Thyroid gland (tissue), 4 donors: ENCODE measurements at regions not wholly inside any gene's neighbourhood (a gene's known extent, or its start where the extent isn't known, plus 50 kb on each side); places are given as distances from the start of the nearest gene placed in this dataset.

Experiments
- DNase-seq, 2 donors: peaks; one replicate each; pipeline ENCODE4 v3.0.0-alpha.2; 2019
- H3K27ac ChIP-seq, 3 donors: fragments of 200-600 bp; sonication (generic); 1 replicate in 2 of 3; 2 replicates in 1 of 3; pipeline ENCODE4 v1.5.1; 2016 to 2019; ENCODE audit warnings: mild to moderate bottlenecking in 1 of 3, moderate library complexity in 1 of 3
- H3K27me3 ChIP-seq: fragments of 200-600 bp; sonication (generic); one replicate; pipeline ENCODE4 v1.5.1; 2019
- H3K36me3 ChIP-seq, 2 donors: fragments of 200-600 bp; sonication (generic); one replicate each; pipeline ENCODE4 v1.5.1; 2016 to 2019
- H3K4me1 ChIP-seq, 2 donors: fragments of 200-600 bp; sonication (generic); one replicate each; pipeline ENCODE4 v1.5.1; 2017 to 2019
- H3K4me3 ChIP-seq, 3 donors: fragments of 200-600 bp; sonication (generic); replicated peaks in 1 of 3; 1 replicate in 2 of 3; 2 replicates in 1 of 3; pipeline ENCODE4 v1.5.1; 2016; ENCODE audit warnings: mild to moderate bottlenecking in 1 of 3
- H3K9me3 ChIP-seq: fragments of 200-600 bp; sonication (generic); one replicate; pipeline ENCODE4 v1.5.1; 2017
- POLR2A ChIP-seq, 2 donors: fragments of 450-650 bp; IDR thresholded peaks; one replicate each; pipeline ENCODE4 v1.6.1; 2017; ENCODE audit warnings: antibody characterized with exemption in 2 of 2, mild to moderate bottlenecking in 2 of 2, moderate library complexity in 1 of 2
- whole genome bisulfite sequencing, 2 donors: methylation state at CpG; one replicate each; pipeline ENCODE4 v1.1.5; 2017; 5-methylcytosine and 5-hydroxymethylcytosine counted together
- intact Hi-C: fragments of 100-400 bp; cut with DNase I; formaldehyde crosslinking; loops from one replicate; pipeline ENCODE4 v1.15.1; 2023
- TF ChIP-seq, protein P1 (sequence below), 6 experiments: fragments of 200-600 bp in 3 of 6; fragments of 450-650 bp in 3 of 6; sonication (generic) in 3 of 6; IDR thresholded peaks; one replicate each; pipeline ENCODE4 v1.5.1; 2016 to 2019; ENCODE audit warnings: antibody characterized with exemption in 6 of 6, mild to moderate bottlenecking in 2 of 6, inconsistent platforms in 1 of 6, moderate library complexity in 1 of 6

DNA sequence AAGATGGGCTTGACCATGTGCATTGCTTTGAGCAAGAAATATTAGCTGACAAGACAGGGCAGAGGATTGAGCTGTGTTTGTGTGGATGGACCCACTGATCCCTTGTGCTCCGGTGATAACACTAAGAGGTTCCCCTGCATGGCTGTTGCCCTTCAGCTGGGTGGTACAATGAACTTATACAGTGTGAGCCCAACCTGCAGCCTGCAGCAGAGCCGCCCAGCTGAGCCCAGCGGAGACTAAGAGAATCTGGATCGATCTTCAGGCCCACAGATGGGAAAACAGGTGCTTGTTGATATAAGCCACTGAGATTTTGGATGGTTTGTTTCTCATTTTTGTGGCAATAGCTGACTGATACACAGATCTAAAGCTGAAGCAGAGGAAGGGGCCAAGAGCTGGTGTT is 177.4 kb upstream of the SYT13 start:
- intact Hi-C loops: no loop called here
- H3K27me3 ChIP-seq: no peaks in the 10 kb centered on the region
- H3K27ac ChIP-seq: no peak overlapping the region
- no peaks in the 10 kb centered on the region for H3K9me3 ChIP-seq
- no peaks in the 10 kb centered on the region for H3K4me1 ChIP-seq
- no peak overlapping the region for H3K4me3 ChIP-seq
- no peaks in the 10 kb centered on the region for H3K36me3 ChIP-seq
- no peak for DNase-seq
- TF ChIP-seq, protein P1, sequence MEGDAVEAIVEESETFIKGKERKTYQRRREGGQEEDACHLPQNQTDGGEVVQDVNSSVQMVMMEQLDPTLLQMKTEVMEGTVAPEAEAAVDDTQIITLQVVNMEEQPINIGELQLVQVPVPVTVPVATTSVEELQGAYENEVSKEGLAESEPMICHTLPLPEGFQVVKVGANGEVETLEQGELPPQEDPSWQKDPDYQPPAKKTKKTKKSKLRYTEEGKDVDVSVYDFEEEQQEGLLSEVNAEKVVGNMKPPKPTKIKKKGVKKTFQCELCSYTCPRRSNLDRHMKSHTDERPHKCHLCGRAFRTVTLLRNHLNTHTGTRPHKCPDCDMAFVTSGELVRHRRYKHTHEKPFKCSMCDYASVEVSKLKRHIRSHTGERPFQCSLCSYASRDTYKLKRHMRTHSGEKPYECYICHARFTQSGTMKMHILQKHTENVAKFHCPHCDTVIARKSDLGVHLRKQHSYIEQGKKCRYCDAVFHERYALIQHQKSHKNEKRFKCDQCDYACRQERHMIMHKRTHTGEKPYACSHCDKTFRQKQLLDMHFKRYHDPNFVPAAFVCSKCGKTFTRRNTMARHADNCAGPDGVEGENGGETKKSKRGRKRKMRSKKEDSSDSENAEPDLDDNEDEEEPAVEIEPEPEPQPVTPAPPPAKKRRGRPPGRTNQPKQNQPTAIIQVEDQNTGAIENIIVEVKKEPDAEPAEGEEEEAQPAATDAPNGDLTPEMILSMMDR (IDR thresholded peaks at IDR 0.05): no peak
- TF ChIP-seq POLR2A (IDR thresholded peaks at IDR 0.05): no peak
- 84 to 95% methylated on average over 4 of the region's 4 CpGs for WGBS, 2 donors

GRCh38 chr11:45461514-45461913 is 175.4 kb upstream of the SYT13 start:
- DNase-seq: no peak
- H3K36me3 ChIP-seq: no peaks in the 10 kb centered on the region
- intact Hi-C loops: no loop called here
- no peaks in the 10 kb centered on the region for H3K9me3 ChIP-seq
- TF ChIP-seq POLR2A (IDR thresholded peaks at IDR 0.05): no peak
- TF ChIP-seq, protein P1 (IDR thresholded peaks at IDR 0.05): no peak
- H3K27ac ChIP-seq: no peak overlapping the region
- 50 to 67% methylated on average over 2 of the region's 2 CpGs for WGBS, 2 donors
- no peak overlapping the region for H3K4me3 ChIP-seq
- H3K4me1 ChIP-seq: no peaks in the 10 kb centered on the region
- no peaks in the 10 kb centered on the region for H3K27me3 ChIP-seq

DNA sequence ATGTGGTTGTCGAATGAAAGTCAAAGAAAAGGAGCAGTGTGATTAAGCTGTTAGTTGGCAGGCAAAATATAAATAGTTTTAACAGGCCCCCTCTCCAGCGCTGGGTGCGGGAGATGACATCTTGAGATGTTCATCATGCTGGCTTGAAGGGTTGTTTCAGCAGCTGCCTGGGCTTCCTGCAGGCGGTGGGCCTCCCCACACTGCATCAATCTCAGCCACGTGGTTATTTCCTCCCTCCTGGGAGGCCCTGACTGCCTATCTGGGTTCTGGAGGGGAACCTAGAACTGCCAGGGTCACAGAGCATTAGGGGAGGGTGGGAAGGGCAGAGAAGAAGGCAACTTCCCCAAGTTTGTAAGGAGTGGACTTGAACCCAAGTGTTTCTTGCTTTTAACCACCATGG is 173.3 kb upstream of the SYT13 start:
- intact Hi-C loops: no loop called here
- H3K4me3 ChIP-seq: no peak overlapping the region
- H3K9me3 ChIP-seq: no peaks in the 10 kb centered on the region
- H3K4me1 ChIP-seq: no peaks in the 10 kb centered on the region
- no peaks in the 10 kb centered on the region for H3K27me3 ChIP-seq
- H3K36me3 ChIP-seq: no peaks in the 10 kb centered on the region
- H3K27ac ChIP-seq: no peak overlapping the region
- no peak for DNase-seq
- 69 to 78% methylated on average over 4 to 5 of the region's 5 CpGs for WGBS, 2 donors
- TF ChIP-seq, protein P1 (IDR thresholded peaks at IDR 0.05): no peak
- TF ChIP-seq POLR2A (IDR thresholded peaks at IDR 0.05): no peak

GRCh38 chr11:45458269-45458668 is 172.1 kb upstream of the SYT13 start:
- peak; percentile 15 to 20 for DNase-seq
- Histone ChIP-seq H3K9me3 (no peaks in the 10 kb centered on the region), H3K27ac (no peak overlapping the region), H3K4me1 (no peaks in the 10 kb centered on the region), H3K36me3 (no peaks in the 10 kb centered on the region), H3K4me3 (no peak overlapping the region), H3K27me3 (no peaks in the 10 kb centered on the region)
- intact Hi-C loops: no loop called here
- no peak for TF ChIP-seq POLR2A (IDR thresholded peaks at IDR 0.05)
- TF ChIP-seq, protein P1 (IDR thresholded peaks at IDR 0.05): no peak
- WGBS, 2 donors: 69 to 77% methylated on average over 4 of the region's 4 CpGs

GRCh38 chr11:45457649-45458048 is 171.5 kb upstream of the SYT13 start:
- Histone ChIP-seq H3K4me3 (no peak overlapping the region), H3K36me3 (no peaks in the 10 kb centered on the region), H3K27ac (no peak overlapping the region), H3K9me3 (no peaks in the 10 kb centered on the region), H3K27me3 (no peaks in the 10 kb centered on the region), H3K4me1 (no peaks in the 10 kb centered on the region)
- intact Hi-C loops: no loop called here
- TF ChIP-seq POLR2A (IDR thresholded peaks at IDR 0.05): no peak
- TF ChIP-seq, protein P1 (IDR thresholded peaks at IDR 0.05): no peak
- no peak for DNase-seq
- 88 to 89% methylated on average over 6 of the region's 6 CpGs for WGBS, 2 donors
